ENCODE measurements at regions not wholly inside any gene's neighbourhood (a gene's known extent, or its start where the extent isn't known, plus 50 kb on each side); places are given as distances from the start of the nearest gene placed in this dataset.
"Not testable (repeated sequence)": the region's sequence is repeated elsewhere in the genome, so short reads cannot be mapped to it uniquely, and the experiment has no call there.

DNA sequence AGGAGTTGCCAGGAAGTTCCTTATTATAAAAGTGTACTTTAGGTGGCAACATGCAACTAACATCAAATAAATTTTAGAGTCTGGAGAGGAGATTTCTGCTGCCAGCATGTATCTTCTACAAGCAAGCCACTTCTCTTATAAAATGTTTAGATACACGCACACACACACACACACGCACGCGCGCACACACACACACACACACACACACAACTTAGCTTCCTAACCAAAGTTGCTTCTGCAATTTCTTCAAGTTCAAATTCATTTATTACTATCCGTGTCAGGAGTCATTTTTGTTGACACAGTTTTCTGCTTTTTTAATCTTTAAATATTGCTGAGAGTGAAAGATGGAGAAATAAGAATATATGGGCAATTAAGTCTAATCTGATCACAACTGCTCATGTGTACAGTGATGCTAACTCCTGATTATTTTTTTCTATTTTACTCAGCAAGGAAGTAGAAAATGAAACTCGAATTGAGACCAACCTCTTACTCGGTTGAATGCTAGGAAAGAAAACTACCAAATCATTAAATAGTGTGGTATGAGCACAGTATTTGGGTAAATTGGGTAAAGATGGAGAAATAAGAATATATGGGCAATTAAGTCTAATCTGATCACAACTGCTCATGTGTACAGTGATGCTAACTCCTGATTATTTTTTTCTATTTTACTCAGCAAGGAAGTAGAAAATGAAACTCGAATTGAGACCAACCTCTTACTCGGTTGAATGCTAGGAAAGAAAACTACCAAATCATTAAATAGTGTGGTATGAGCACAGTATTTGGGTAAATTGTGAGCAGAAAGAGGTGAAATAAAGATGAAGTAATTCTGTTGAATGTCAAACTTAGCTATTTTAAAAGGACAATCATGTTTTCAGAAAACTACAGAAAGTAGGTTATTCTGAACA is 554.1 kb upstream of the MBL2 start:
- not testable (repeated sequence) for H2BK15ac ChIP-seq (ENCODE audit: low read depth, poor library complexity, severe bottlenecking); H3K14ac ChIP-seq (ENCODE audit: low read length in 2 of 2); H2BK12ac ChIP-seq (ENCODE audit: low read length in 2 of 2); H3K79me1 ChIP-seq (replicated peaks; ENCODE audit: low read length, poor library complexity, severe bottlenecking); H3K4me3 ChIP-seq (ENCODE audit: insufficient read depth in 1 of 2, low read depth in 1 of 2, low read length in 2 of 2); H3K18ac ChIP-seq (ENCODE audit: low read depth in 1 of 2, low read length in 2 of 2); H2BK5ac ChIP-seq (ENCODE audit: low read depth, low read length, poor library complexity, severe bottlenecking); H3K27me3 ChIP-seq (ENCODE audit: control insufficient read depth in 1 of 2, insufficient read depth in 1 of 2, low read length in 2 of 2); H3K36me3 ChIP-seq (ENCODE audit: control insufficient read depth in 1 of 2, insufficient read depth in 2 of 2, low read depth in 1 of 2, low read length in 2 of 2); DNase-seq; H4K8ac ChIP-seq (ENCODE audit: low read length); H3K4me1 ChIP-seq (ENCODE audit: control insufficient read depth, insufficient read depth, low read depth, low read length); H3K23ac ChIP-seq (ENCODE audit: low read length in 2 of 2); H3K4me2 ChIP-seq (ENCODE audit: low read length, poor library complexity, severe bottlenecking); H4K91ac ChIP-seq (ENCODE audit: low read length); H3K27ac ChIP-seq (ENCODE audit: low read length, poor library complexity, severe bottlenecking); H2AK5ac ChIP-seq (ENCODE audit: low read length, severe bottlenecking); H3K4ac ChIP-seq (ENCODE audit: low read depth in 1 of 2, low read length in 2 of 2); H2AFZ ChIP-seq (ENCODE audit: low read depth, low read length); H3K9me3 ChIP-seq (ENCODE audit: control insufficient read depth, low read length); H3K9ac ChIP-seq (ENCODE audit: low read length); H2BK120ac ChIP-seq (ENCODE audit: low read depth, low read length)
- 73% methylated on average over 5 of the region's 10 CpGs for WGBS

DNA sequence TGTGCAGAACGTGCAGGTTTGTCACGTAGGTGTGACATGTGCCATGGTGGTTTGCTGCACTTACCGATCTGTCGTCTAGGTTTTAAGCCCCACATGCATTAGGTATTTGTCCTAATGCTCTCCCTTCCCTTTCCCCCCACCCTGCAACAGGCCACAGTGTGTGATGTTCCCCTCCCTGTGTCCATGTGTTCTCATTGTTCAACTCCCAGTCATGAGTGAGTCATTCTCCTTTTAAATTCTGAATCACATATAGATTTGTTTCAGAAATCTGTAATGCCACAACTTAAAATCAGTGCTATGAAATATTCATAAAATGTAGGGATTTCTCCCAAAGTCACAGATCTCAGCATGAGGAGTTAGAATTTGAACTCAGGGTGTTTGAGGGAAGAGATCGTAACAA is 552.5 kb upstream of the MBL2 start:
- Histone ChIP-seq H2AFZ (ENCODE audit: low read depth, low read length) (no peak overlapping the region), H3K4ac (ENCODE audit: low read depth in 1 of 2, low read length in 2 of 2) (no peak overlapping the region), H3K23ac (ENCODE audit: low read length in 2 of 2) (no peak overlapping the region), H2BK12ac (ENCODE audit: low read length in 2 of 2) (no peak overlapping the region), H2BK15ac (ENCODE audit: low read depth, poor library complexity, severe bottlenecking) (no peak overlapping the region), H3K27ac (ENCODE audit: low read length, poor library complexity, severe bottlenecking) (no peak overlapping the region), H3K18ac (ENCODE audit: low read depth in 1 of 2, low read length in 2 of 2) (no peak overlapping the region), H2AK5ac (ENCODE audit: low read length, severe bottlenecking) (no peak overlapping the region), H3K4me3 (ENCODE audit: insufficient read depth in 1 of 2, low read depth in 1 of 2, low read length in 2 of 2) (no peak overlapping the region), H3K9me3 (ENCODE audit: control insufficient read depth, low read length) (no peaks in the 10 kb centered on the region), H3K9ac (ENCODE audit: low read length) (no peak overlapping the region), H3K14ac (ENCODE audit: low read length in 2 of 2) (no peak overlapping the region), H3K36me3 (ENCODE audit: control insufficient read depth in 1 of 2, insufficient read depth in 2 of 2, low read depth in 1 of 2, low read length in 2 of 2) (no peaks in the 10 kb centered on the region), H2BK5ac (ENCODE audit: low read depth, low read length, poor library complexity, severe bottlenecking) (no peak overlapping the region), H4K8ac (ENCODE audit: low read length) (no peak overlapping the region), H2BK120ac (ENCODE audit: low read depth, low read length) (no peak overlapping the region), H3K4me2 (ENCODE audit: low read length, poor library complexity, severe bottlenecking) (no peak overlapping the region), H3K79me1 (replicated peaks; ENCODE audit: low read length, poor library complexity, severe bottlenecking) (no peaks in the 10 kb centered on the region), H3K27me3 (ENCODE audit: control insufficient read depth in 1 of 2, insufficient read depth in 1 of 2, low read length in 2 of 2) (no peaks in the 10 kb centered on the region), H3K4me1 (ENCODE audit: control insufficient read depth, insufficient read depth, low read depth, low read length) (no peaks in the 10 kb centered on the region), H4K91ac (ENCODE audit: low read length) (no peak overlapping the region)
- WGBS: 79% methylated on average over 4 of the region's 5 CpGs
- DNase-seq: no peak

- DNase-seq: no peak
- H3K9me3 ChIP-seq (ENCODE audit: control insufficient read depth, low read length): no peaks in the 10 kb centered on the region
- no peak overlapping the region for H3K4ac ChIP-seq (ENCODE audit: low read depth in 1 of 2, low read length in 2 of 2)
- H3K4me3 ChIP-seq (ENCODE audit: insufficient read depth in 1 of 2, low read depth in 1 of 2, low read length in 2 of 2): no peak overlapping the region
- no peak overlapping the region for H2BK15ac ChIP-seq (ENCODE audit: low read depth, poor library complexity, severe bottlenecking)
- H3K4me2 ChIP-seq (ENCODE audit: low read length, poor library complexity, severe bottlenecking): no peak overlapping the region
- H3K36me3 ChIP-seq (ENCODE audit: control insufficient read depth in 1 of 2, insufficient read depth in 2 of 2, low read depth in 1 of 2, low read length in 2 of 2): no peaks in the 10 kb centered on the region
- H2AFZ ChIP-seq (ENCODE audit: low read depth, low read length): no peak overlapping the region
- H3K9ac ChIP-seq (ENCODE audit: low read length): no peak overlapping the region
- H3K18ac ChIP-seq (ENCODE audit: low read depth in 1 of 2, low read length in 2 of 2): no peak overlapping the region
- H2BK120ac ChIP-seq (ENCODE audit: low read depth, low read length): no peak overlapping the region
- H4K8ac ChIP-seq (ENCODE audit: low read length): no peak overlapping the region
- H2AK5ac ChIP-seq (ENCODE audit: low read length, severe bottlenecking): no peak overlapping the region
- H2BK12ac ChIP-seq (ENCODE audit: low read length in 2 of 2): no peak overlapping the region
- H3K27ac ChIP-seq (ENCODE audit: low read length, poor library complexity, severe bottlenecking): no peak overlapping the region
- H2BK5ac ChIP-seq (ENCODE audit: low read depth, low read length, poor library complexity, severe bottlenecking): no peak overlapping the region
- no peak overlapping the region for H3K14ac ChIP-seq (ENCODE audit: low read length in 2 of 2)
- H3K79me1 ChIP-seq (replicated peaks; ENCODE audit: low read length, poor library complexity, severe bottlenecking): no peaks in the 10 kb centered on the region
- H3K4me1 ChIP-seq (ENCODE audit: control insufficient read depth, insufficient read depth, low read depth, low read length): no peaks in the 10 kb centered on the region
- H3K27me3 ChIP-seq (ENCODE audit: control insufficient read depth in 1 of 2, insufficient read depth in 1 of 2, low read length in 2 of 2): no peaks in the 10 kb centered on the region
- no peak overlapping the region for H4K91ac ChIP-seq (ENCODE audit: low read length)
- H3K23ac ChIP-seq (ENCODE audit: low read length in 2 of 2): no peak overlapping the region
Measured at GRCh38 chr10:53315709-53316108, 543.1 kb upstream of the MBL2 start.

DNA sequence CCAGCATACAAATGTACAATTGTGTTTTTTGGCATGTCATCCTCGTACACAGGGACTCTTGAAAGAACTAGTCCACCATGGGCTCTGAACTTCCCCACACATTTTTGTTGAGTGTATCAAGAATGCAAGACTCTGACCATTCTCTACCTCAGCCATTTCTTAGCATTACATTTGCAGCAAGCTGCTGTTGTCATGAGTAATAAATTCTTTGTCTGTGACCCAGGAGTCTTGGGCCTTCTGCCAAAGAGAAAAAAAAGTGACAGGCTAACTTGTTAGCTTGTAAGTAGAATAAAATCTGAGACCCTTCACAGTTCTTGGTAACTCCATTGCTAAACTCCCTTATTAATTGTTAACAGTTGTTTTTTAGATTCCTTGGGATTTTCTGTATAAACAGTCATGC is 542.3 kb upstream of the MBL2 start:
- Histone ChIP-seq H3K14ac (ENCODE audit: low read length in 2 of 2) (no peak overlapping the region), H3K27ac (ENCODE audit: low read length, poor library complexity, severe bottlenecking) (no peak overlapping the region), H2BK15ac (ENCODE audit: low read depth, poor library complexity, severe bottlenecking) (no peak overlapping the region), H3K4me1 (ENCODE audit: control insufficient read depth, insufficient read depth, low read depth, low read length) (no peaks in the 10 kb centered on the region), H3K18ac (ENCODE audit: low read depth in 1 of 2, low read length in 2 of 2) (no peak overlapping the region), H2BK5ac (ENCODE audit: low read depth, low read length, poor library complexity, severe bottlenecking) (no peak overlapping the region), H2BK120ac (ENCODE audit: low read depth, low read length) (no peak overlapping the region), H4K8ac (ENCODE audit: low read length) (no peak overlapping the region), H3K27me3 (ENCODE audit: control insufficient read depth in 1 of 2, insufficient read depth in 1 of 2, low read length in 2 of 2) (no peaks in the 10 kb centered on the region), H4K91ac (ENCODE audit: low read length) (no peak overlapping the region), H3K9ac (ENCODE audit: low read length) (no peak overlapping the region), H3K23ac (ENCODE audit: low read length in 2 of 2) (no peak overlapping the region), H3K4me3 (ENCODE audit: insufficient read depth in 1 of 2, low read depth in 1 of 2, low read length in 2 of 2) (no peak overlapping the region), H3K4ac (ENCODE audit: low read depth in 1 of 2, low read length in 2 of 2) (no peak overlapping the region), H2AFZ (ENCODE audit: low read depth, low read length) (no peak overlapping the region), H3K36me3 (ENCODE audit: control insufficient read depth in 1 of 2, insufficient read depth in 2 of 2, low read depth in 1 of 2, low read length in 2 of 2) (no peaks in the 10 kb centered on the region), H2BK12ac (ENCODE audit: low read length in 2 of 2) (no peak overlapping the region), H3K79me1 (replicated peaks; ENCODE audit: low read length, poor library complexity, severe bottlenecking) (no peaks in the 10 kb centered on the region), H2AK5ac (ENCODE audit: low read length, severe bottlenecking) (no peak overlapping the region), H3K9me3 (ENCODE audit: control insufficient read depth, low read length) (no peaks in the 10 kb centered on the region), H3K4me2 (ENCODE audit: low read length, poor library complexity, severe bottlenecking) (no peak overlapping the region)
- peak; percentile 87 for DNase-seq
- 10% methylated on average over 1 of the region's 1 CpG for WGBS

Measured in mesenchymal stem cell (in vitro differentiated cells and primary cell).